ENCODE measurements at regions not wholly inside any gene's neighbourhood (a gene's known extent, or its start where the extent isn't known, plus 50 kb on each side); places are given as distances from the start of the nearest gene placed in this dataset.

DNA sequence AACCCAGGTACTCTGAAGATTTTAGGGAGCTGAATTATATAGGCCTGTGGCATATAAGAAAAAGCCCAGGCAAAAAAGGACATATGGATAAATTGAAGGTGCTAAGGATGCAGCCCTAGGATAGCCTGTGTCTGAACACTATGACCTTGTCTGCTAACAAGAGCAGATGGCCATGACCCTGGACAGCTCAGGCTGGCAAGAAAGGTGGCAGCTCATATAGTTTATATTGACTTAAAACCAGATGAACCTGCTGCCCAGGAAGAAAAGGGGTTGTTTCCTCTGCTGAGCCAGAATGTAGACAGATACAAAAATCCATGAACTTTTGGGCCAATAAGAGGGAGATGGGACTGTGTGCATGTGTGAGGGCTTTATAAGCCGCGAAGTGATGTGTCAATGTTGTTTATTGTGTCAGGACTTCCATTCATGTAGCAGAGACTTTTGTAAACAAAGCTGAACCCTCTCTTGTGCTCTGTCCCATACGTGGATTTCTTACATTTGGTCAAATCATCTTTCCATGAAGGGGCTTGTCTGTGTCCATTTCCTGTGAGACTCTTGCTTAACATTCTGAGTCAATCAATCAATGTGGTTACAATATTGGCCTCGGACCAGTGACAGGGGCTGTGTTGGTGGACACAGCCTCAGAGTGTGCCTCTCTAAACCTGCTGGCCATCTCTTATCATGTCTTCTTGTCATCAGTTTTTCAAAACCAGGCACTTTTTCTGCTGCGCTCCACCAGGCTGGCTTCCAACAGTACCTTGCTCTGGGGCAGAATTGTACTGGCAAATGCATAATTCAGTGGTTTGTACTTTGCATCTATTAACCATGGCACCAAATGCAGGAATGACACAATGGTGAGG, 321.2 kb downstream of the WDR72 start:
- H3K4me3 ChIP-seq = no peak overlapping the region
- H3K4me1 ChIP-seq (replicated peaks in 1 of 2) = peaks cover 20 to 32% of the 10 kb centered on the region in 2 donors
- 0 to 80% (median 61%) methylated on average over 1 to 5 of the region's 5 CpGs for WGBS, 10 experiments
- peak in 3 of 8 experiments; percentile 13 to 56 (median 32) for ATAC-seq (replicated peaks in 6 of 8)
- H3K27ac ChIP-seq = no peak overlapping the region
- in situ Hi-C loops (cut with MboI; ENCODE audit: low pct_unique_long_range_greater_than_20kb in 2 of 9, low sequenced_read_pairs in 9 of 9, unreplicated experiment in 9 of 9) = no loop called here

DNA sequence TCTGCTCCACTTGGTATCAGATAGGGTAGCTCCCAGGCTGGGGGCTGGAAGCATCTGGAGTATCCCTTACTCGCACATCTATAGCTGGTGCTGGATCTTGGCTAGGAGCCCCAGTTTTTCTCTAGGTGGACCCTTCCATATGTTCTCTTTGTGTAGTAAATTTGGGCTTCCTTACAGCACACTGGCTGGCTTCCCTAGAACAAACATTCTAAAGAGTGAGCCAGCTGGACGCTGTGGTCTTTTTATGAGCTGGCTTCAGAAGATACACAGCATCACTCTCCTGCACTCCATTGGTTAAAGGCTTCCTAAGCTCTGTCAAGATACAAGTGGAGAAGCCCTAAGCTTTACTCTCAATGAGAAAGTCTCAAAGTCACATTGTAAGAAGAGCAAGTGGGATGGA, 322.1 kb downstream of the WDR72 start:
- in situ Hi-C loops (cut with MboI; ENCODE audit: low pct_unique_long_range_greater_than_20kb in 2 of 9, low sequenced_read_pairs in 9 of 9, unreplicated experiment in 9 of 9) = no loop called here
- ATAC-seq (replicated peaks in 6 of 8) = no peak

DNA sequence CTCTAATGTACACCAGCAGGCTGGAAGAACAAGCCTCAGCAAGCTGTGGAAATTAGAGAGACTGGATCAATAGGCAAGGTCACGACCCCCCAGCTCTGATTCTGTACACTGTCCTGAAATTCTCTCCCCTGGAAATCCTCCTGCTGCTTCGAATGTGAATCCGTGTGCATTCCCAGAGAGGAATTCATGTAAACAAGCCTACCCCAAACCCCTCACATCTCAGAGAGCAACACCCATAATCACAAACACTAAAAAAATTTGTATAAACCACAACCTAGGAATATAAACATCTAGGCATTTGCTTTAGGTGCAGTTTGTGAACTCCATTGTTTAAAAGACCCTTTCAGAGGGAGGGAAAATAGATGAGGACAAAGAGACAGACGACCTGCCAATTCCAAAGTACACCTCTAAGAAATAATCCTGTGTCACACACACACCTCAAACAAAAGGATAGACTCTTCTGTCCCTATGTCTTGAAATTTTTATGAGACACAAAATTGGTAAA, 325.2 kb downstream of the WDR72 start:
- H3K4me1 ChIP-seq (replicated peaks in 1 of 2) = peaks cover 24 to 39% of the 10 kb centered on the region in 2 donors
- H3K27ac ChIP-seq = peak overlapping the region; percentile 30 to 55
- in situ Hi-C loops (cut with MboI; ENCODE audit: low pct_unique_long_range_greater_than_20kb in 2 of 9, low sequenced_read_pairs in 9 of 9, unreplicated experiment in 9 of 9) = no loop called here
- WGBS, 10 experiments = 0 to 74% (median 20%) methylated on average over 1 to 4 of the region's 4 CpGs; no CpG with 5 or more reads in 1 of the 10 experiments
- H3K4me3 ChIP-seq = no peak overlapping the region
- peak in 4 of 8 experiments; percentile 62 to 84 (median 82) for ATAC-seq (replicated peaks in 6 of 8)

More for the DNA sequence above, 322.1 kb downstream of the WDR72 start:
- H3K4me1 ChIP-seq (replicated peaks in 1 of 2) = peaks cover 24 to 39% of the 10 kb centered on the region in 2 donors
- 0 to 100% (median 43%) methylated on average over 1 to 2 of the region's 2 CpGs; no CpG with 5 or more reads in 2 of the 10 experiments for WGBS, 10 experiments
- no peak overlapping the region for H3K27ac ChIP-seq
- H3K4me3 ChIP-seq = no peak overlapping the region

DNA sequence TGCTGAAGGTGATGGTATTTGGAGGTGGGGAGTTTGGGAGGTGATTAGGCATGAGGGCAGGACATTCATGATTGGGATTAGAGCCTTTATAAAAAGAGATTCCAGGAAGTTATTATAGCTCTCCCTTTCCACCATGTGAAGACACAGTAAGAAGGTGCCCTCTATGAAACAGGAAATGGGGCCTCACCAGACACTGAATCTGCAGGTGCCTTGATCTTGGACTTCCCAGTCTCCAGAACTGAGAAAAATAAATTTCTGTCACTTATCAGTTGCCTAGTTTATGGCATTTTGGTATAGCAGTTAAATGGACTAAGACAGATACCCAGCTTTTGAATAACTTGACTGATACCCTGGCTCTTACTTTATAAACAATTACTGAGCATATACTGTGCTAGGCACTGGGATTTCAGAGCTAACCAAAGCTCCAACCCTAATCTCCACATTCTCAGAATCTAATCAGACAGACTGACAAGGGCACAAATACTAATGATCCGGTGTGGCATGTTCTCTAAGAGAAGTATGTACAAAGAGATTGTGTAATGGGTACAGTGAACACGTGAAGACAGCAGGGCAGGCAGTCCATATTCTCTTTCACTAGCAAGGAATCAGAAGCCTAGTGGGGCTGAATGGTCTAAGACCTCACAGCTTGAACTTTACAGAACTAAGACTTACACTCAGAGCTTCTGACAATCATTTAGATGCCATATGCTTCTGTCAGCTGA, 343.1 kb downstream of the WDR72 start:
- WGBS, 10 experiments = 6 to 83% (median 64%) methylated on average over 1 to 2 of the region's 2 CpGs; no CpG with 5 or more reads in 4 of the 10 experiments

DNA sequence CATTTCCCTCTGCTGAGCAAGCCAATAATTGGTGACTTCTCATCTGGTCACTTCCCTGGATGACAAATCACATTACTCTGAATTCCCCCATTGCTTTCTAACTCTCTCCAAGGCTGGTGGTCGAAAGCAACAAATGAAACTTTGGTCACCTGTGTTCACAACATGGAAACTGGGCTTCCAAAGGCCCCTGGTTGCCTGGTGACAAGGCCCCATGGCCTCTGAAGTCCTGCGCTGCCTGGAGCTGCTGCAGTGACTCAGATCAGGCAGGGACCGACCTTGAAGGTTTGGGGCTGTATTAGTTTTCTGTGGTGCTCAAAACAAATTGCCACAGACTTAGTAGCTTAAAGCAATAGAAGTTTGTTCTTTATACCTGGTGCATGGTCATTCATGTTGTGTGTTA, 345.3 kb downstream of the WDR72 start:
- Histone ChIP-seq H3K27ac (no peak overlapping the region), H3K4me3 (no peak overlapping the region), H3K4me1 (replicated peaks in 1 of 2) (peaks cover 0 to 5% of the 10 kb centered on the region in 2 donors)
- 0 to 93% (median 50%) methylated on average over 1 to 3 of the region's 3 CpGs; no CpG with 5 or more reads in 3 of the 10 experiments for WGBS, 10 experiments
- in situ Hi-C loops (cut with MboI; ENCODE audit: low pct_unique_long_range_greater_than_20kb in 2 of 9, low sequenced_read_pairs in 9 of 9, unreplicated experiment in 9 of 9) = no loop called here
- peak in 1 of 8 experiments; percentile 36 for ATAC-seq (replicated peaks in 6 of 8)

More for the DNA sequence above, 343.1 kb downstream of the WDR72 start:
- H3K4me3 ChIP-seq = no peak overlapping the region
- no peak overlapping the region for H3K27ac ChIP-seq
- H3K4me1 ChIP-seq (replicated peaks in 1 of 2) = peaks cover 5 to 9% of the 10 kb centered on the region in 2 donors
- no peak for ATAC-seq (replicated peaks in 6 of 8)
- in situ Hi-C loops (cut with MboI; ENCODE audit: low pct_unique_long_range_greater_than_20kb in 2 of 9, low sequenced_read_pairs in 9 of 9, unreplicated experiment in 9 of 9) = no loop called here

DNA sequence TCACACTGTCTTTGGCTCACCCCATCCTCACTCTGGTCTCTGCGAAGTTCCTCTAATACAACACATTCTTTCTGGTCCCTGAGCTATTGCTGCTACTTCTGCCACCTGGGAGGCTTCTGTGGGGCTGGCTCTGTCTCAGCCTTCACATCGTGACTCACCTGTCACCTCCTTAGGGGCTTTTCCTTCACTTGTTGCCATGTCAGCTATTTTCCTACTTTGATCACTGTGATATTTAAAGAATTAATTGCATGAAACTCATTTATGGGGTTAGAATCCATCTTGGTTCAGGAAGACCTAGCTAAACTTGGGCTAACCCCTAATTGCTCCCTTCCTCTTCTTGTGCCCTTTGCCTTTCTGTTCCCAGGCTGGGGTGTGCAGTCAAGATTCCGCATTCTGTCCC, 346.9 kb downstream of the WDR72 start:
- 0 to 89% (median 57%) methylated on average over 1 to 3 of the region's 3 CpGs; no CpG with 5 or more reads in 2 of the 10 experiments for WGBS, 10 experiments
- in situ Hi-C loops (cut with MboI; ENCODE audit: low pct_unique_long_range_greater_than_20kb in 2 of 9, low sequenced_read_pairs in 9 of 9, unreplicated experiment in 9 of 9) = no loop called here

DNA sequence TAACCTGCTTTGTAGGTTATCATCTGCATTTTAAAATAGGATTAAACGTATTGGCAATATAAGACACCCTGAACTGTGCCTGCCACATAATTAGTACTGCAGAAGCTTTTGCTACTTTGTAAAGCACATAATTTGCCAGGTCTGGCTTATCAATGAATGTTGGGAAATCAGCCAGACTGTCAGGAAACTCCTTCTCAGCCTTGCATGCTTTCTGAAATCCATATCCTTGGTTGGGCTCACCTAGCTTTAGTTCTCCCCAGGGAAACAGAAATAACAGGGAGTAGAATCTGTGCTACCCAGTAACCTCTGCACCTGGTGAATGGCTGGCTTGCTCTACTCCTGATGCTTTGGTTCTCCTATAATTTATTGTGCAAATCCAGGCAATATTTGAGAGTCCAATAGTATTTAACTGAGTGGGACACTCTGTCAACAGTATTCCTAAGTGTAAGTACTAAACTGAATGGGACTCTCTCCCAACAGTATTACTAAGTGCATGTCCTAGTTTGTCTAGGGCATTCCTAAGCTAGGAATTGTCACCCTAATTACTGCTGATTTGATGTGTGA, 354.5 kb downstream of the WDR72 start:
- H3K4me3 ChIP-seq = no peak overlapping the region
- 0 to 100% (median 62%) methylated on average over 1 of the region's 1 CpG; no CpG with 5 or more reads in 4 of the 10 experiments for WGBS, 10 experiments
- in situ Hi-C loops (cut with MboI; ENCODE audit: low pct_unique_long_range_greater_than_20kb in 2 of 9, low sequenced_read_pairs in 9 of 9, unreplicated experiment in 9 of 9) = no loop called here
- ATAC-seq (replicated peaks in 6 of 8) = no peak
- peaks cover 12 to 17% of the 10 kb centered on the region in 2 donors for H3K4me1 ChIP-seq (replicated peaks in 1 of 2)
- no peak overlapping the region for H3K27ac ChIP-seq

More for the DNA sequence above, 346.9 kb downstream of the WDR72 start:
- Histone ChIP-seq H3K4me1 (replicated peaks in 1 of 2) (peaks cover 0 to 5% of the 10 kb centered on the region in 2 donors), H3K4me3 (no peak overlapping the region), H3K27ac (no peak overlapping the region)
- ATAC-seq (replicated peaks in 6 of 8) = no peak

DNA sequence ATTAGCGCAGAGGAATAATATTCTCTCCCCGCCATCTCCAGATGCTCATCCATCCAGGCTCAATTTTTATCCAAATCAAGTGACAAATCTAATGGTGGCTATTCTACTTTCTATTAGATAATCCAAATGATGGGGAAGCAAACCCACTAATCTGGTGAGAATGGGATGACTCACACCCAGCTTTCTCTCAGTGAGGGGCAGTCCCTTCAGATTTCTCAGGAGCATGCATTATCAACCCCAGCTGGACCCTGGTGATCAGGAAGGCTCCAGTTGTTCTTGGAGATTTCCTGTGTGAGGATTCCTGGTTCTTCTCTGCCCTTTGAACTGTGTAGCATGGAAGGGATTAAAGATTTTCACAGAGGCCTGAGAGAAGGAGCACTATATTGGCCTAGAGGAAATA, 358.0 kb downstream of the WDR72 start:
- no peak overlapping the region for H3K4me3 ChIP-seq
- peak in 1 of 8 experiments; percentile 15 for ATAC-seq (replicated peaks in 6 of 8)
- H3K27ac ChIP-seq = peak overlapping the region in 1 of 2 donors; percentile 57
- in situ Hi-C loops (cut with MboI; ENCODE audit: low pct_unique_long_range_greater_than_20kb in 2 of 9, low sequenced_read_pairs in 9 of 9, unreplicated experiment in 9 of 9) = no loop called here
- 83 to 100% (median 87%) methylated on average over 2 of the region's 2 CpGs; no CpG with 5 or more reads in 7 of the 10 experiments for WGBS, 10 experiments
- H3K4me1 ChIP-seq (replicated peaks in 1 of 2) = peaks cover 16 to 24% of the 10 kb centered on the region in 2 donors

DNA sequence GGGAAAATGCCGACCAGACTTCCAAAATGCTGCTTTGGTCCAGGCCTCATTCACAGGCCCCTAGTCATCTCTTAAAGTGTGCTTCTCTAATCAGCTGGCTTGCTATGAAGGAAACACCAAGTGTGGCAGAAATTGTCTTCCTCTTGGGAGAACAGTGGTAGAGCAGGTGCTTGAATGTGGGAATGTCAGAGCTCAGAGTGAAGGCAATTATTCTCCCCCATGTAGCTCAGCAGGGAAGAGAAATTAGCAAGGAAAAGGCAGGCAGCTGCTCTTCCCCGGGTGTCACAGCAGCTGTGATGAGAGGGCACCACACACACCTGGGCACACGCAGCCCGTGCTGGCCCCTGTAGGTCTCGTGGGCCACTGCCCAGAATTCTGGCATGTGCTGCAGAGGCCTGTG, 358.5 kb downstream of the WDR72 start:
- H3K4me1 ChIP-seq (replicated peaks in 1 of 2) = peaks cover 20 to 29% of the 10 kb centered on the region in 2 donors
- no peak overlapping the region for H3K4me3 ChIP-seq
- peak overlapping the region; percentile 10 to 57 for H3K27ac ChIP-seq
- ATAC-seq (replicated peaks in 6 of 8) = peak in 1 of 8 experiments; percentile 12
- in situ Hi-C loops (cut with MboI; ENCODE audit: low pct_unique_long_range_greater_than_20kb in 2 of 9, low sequenced_read_pairs in 9 of 9, unreplicated experiment in 9 of 9) = no loop called here
- 40 to 83% (median 71%) methylated on average over 1 to 2 of the region's 5 CpGs; no CpG with 5 or more reads in 6 of the 10 experiments for WGBS, 10 experiments

DNA sequence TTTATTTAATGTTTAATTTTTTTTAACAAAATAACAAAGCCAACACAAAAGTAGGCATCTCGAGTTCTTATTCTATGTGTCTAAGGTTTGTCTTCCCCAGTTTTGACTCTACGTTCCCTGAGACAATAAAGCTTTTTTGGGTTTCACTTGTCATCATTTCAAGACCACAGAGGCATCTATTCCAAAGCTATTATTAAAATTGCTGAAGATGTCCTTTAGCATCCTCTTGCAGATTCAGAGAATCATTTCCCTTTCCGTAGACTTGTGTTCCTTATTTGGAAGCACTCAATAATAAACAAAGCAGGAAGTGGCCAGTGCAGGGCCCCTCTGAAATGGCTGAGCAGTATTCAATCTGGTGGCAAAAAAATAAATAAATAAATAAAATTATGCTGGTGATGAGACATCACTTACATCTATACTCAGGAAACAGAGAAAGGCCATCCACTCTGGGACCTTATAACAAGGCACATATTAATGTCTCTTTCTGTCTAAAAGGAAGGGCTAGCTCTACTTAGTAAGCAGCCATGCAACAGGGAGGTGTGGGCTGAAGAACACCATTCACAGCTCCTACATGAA, 362.3 kb downstream of the WDR72 start:
- no peak overlapping the region for H3K4me3 ChIP-seq
- peak in 5 of 8 experiments; percentile 43 to 83 (median 76) for ATAC-seq (replicated peaks in 6 of 8)
- peaks cover 21 to 37% of the 10 kb centered on the region in 2 donors for H3K4me1 ChIP-seq (replicated peaks in 1 of 2)
- H3K27ac ChIP-seq = no peak overlapping the region
- WGBS, 10 experiments = 3 to 100% (median 62%) methylated on average over 2 to 3 of the region's 3 CpGs
- in situ Hi-C loops (cut with MboI; ENCODE audit: low pct_unique_long_range_greater_than_20kb in 2 of 9, low sequenced_read_pairs in 9 of 9, unreplicated experiment in 9 of 9) = no loop called here

DNA sequence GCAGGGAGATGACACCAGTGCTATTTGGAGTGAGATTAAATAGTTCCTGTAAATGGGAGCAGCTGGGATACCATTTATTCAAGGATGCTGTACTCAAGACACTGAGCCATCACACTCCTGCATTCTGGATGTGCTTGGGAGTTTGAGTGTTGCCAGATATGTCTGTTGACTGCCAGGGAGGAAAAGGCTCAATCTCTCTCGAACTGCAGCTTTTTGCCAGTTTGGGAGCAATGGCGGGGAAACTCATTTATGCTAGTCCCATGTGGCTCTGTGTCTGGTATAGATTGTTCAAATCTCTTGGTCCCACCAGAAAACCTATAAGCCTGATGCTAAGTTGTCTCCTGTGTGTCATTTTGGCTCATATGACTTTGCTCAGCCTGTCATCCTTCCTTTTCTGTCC, 363.6 kb downstream of the WDR72 start:
- no peak overlapping the region for H3K27ac ChIP-seq
- no peak overlapping the region for H3K4me3 ChIP-seq
- peak in 2 of 8 experiments; percentile 36 to 65 for ATAC-seq (replicated peaks in 6 of 8)
- peaks cover 26 to 45% of the 10 kb centered on the region in 2 donors for H3K4me1 ChIP-seq (replicated peaks in 1 of 2)
- in situ Hi-C loops (cut with MboI; ENCODE audit: low pct_unique_long_range_greater_than_20kb in 2 of 9, low sequenced_read_pairs in 9 of 9, unreplicated experiment in 9 of 9) = no loop called here
- WGBS, 10 experiments = 0 to 100% (median 69%) methylated on average over 1 to 2 of the region's 2 CpGs; no CpG with 5 or more reads in 4 of the 10 experiments

DNA sequence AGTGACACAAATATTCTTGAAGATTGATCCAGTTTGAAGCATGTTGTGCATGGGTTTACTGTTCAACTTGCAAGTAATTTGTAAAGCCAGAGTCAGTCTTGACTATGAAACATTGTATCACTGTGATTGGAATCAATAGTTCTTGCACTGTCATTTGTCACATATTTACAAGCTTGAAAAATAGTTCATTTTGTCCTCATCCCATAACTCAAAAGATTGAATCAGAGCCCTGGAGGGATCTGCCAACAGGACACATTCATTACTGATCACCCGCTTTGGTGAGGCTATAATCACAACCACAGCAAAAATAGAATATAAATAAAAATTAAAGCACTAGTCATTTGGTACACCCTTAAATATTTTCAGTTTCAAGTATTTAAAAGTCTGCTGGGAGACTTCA, 368.9 kb downstream of the WDR72 start:
- Histone ChIP-seq H3K4me3 (no peak overlapping the region), H3K27ac (no peak overlapping the region), H3K4me1 (replicated peaks in 1 of 2) (peaks cover 35 to 51% of the 10 kb centered on the region in 2 donors)
- 0 to 73% (median 43%) methylated on average over 1 of the region's 1 CpG; no CpG with 5 or more reads in 3 of the 10 experiments for WGBS, 10 experiments
- in situ Hi-C loops (cut with MboI; ENCODE audit: low pct_unique_long_range_greater_than_20kb in 2 of 9, low sequenced_read_pairs in 9 of 9, unreplicated experiment in 9 of 9) = no loop called here
- ATAC-seq (replicated peaks in 6 of 8) = peak in 4 of 8 experiments; percentile 29 to 64 (median 53)

All from motor neuron (in vitro differentiated cells).